ENCODE measurements at regions not wholly inside any gene's neighbourhood (a gene's known extent, or its start where the extent isn't known, plus 50 kb on each side); places are given as distances from the start of the nearest gene placed in this dataset.

- Histone ChIP-seq H2BK20ac (ENCODE audit: low read length) (no peak overlapping the region), H4K20me1 (replicated peaks in 1 of 2; ENCODE audit: control insufficient read depth in 1 of 2, insufficient read depth in 2 of 2, low read length in 2 of 2) (no peaks in the 10 kb centered on the region), H4K8ac (ENCODE audit: extremely low read depth, insufficient read depth, low read length) (no peak overlapping the region), H3K4me2 (ENCODE audit: insufficient read depth in 1 of 2, low read depth in 2 of 2, low read length in 2 of 2) (no peak overlapping the region), H3K79me2 (ENCODE audit: control insufficient read depth in 1 of 2, insufficient read depth in 2 of 2, low read length in 2 of 2) (no peaks in the 10 kb centered on the region), H3K9ac (replicated peaks in 1 of 4; ENCODE audit: extremely low read depth in 1 of 4, low read depth in 3 of 4, low read length in 3 of 4) (no peak overlapping the region), H3K4ac (replicated peaks; ENCODE audit: insufficient read length, low read depth, low read length) (no peak overlapping the region), H3K79me1 (ENCODE audit: low read depth, low read length) (0 out of 2 replicates have a peak, but pooled peaks cover 2% of the 10 kb centered on the region), H2BK120ac (replicated peaks; ENCODE audit: low read depth, low read length) (no peak overlapping the region), H3K4me3 (ENCODE audit: extremely low read depth in 1 of 4, insufficient read depth in 2 of 4, low read depth in 3 of 4, low read length in 4 of 4) (no peak overlapping the region), H2BK5ac (ENCODE audit: low read depth, low read length) (no peak overlapping the region), H3K56ac (replicated peaks; ENCODE audit: insufficient read length, low read depth, low read length) (no peak overlapping the region), H3K23me2 (ENCODE audit: low read depth, low read length) (no peaks in the 10 kb centered on the region), H3K9me3 (ENCODE audit: insufficient read depth in 2 of 2, low read depth in 1 of 2, low read length in 1 of 2) (no peaks in the 10 kb centered on the region), H3K4me1 (replicated peaks in 1 of 4; ENCODE audit: control insufficient read depth in 3 of 4, insufficient read depth in 4 of 4, low read length in 3 of 4) (no peaks in the 10 kb centered on the region), H2BK15ac (ENCODE audit: low read length) (no peak overlapping the region), H3K14ac (ENCODE audit: insufficient read length) (no peak overlapping the region), H4K5ac (ENCODE audit: insufficient read length, low read depth, low read length) (no peak overlapping the region), H3K36me3 (ENCODE audit: control insufficient read depth in 2 of 4, insufficient read depth in 4 of 4, low read length in 3 of 4) (no peaks in the 10 kb centered on the region), H2AK5ac (ENCODE audit: low read depth, low read length) (no peak overlapping the region), H2AFZ (ENCODE audit: low read length) (no peak overlapping the region), H2BK12ac (ENCODE audit: low read depth, low read length) (no peak overlapping the region), H3K27me3 (replicated peaks in 1 of 4; ENCODE audit: control insufficient read depth in 3 of 4, extremely low read depth in 1 of 4, insufficient read depth in 3 of 4, low read length in 3 of 4) (no peaks in the 10 kb centered on the region), H3K27ac (ENCODE audit: low read depth, low read length) (no peak overlapping the region), H3K18ac (ENCODE audit: extremely low read depth, low read length) (no peak overlapping the region), H4K91ac (replicated peaks; ENCODE audit: insufficient read length, low read length) (no peak overlapping the region), H3K23ac (ENCODE audit: insufficient read length) (no peak overlapping the region)
- DNase-seq (ENCODE audit: low read depth in 1 of 2, low spot score in 2 of 2): no peak
- TF ChIP-seq CREB1 (IDR thresholded peaks at IDR 0.05): no peak
- TF ChIP-seq NRF1 (IDR thresholded peaks at IDR 0.05; ENCODE audit: low read depth, low read length): no peak
- TF ChIP-seq, protein P1, sequence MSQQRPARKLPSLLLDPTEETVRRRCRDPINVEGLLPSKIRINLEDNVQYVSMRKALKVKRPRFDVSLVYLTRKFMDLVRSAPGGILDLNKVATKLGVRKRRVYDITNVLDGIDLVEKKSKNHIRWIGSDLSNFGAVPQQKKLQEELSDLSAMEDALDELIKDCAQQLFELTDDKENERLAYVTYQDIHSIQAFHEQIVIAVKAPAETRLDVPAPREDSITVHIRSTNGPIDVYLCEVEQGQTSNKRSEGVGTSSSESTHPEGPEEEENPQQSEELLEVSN (IDR thresholded peaks at IDR 0.05): no peak
- TF ChIP-seq MAFK (IDR thresholded peaks at IDR 0.05; ENCODE audit: low read depth, low read length): peak; percentile 83; the same call in 1 of the 2 replicates
- TF ChIP-seq EGR1 (IDR thresholded peaks at IDR 0.05; ENCODE audit: borderline replicate concordance, low read depth, low read length): no peak
- TF ChIP-seq CBX8 (IDR thresholded peaks at IDR 0.05; ENCODE audit: borderline replicate concordance, low read depth, low read length): no peak
- ChIA-PET POLR2A (ENCODE audit: partially characterized antibody) (no interaction called here), CTCF (ENCODE audit: partially characterized antibody) (no interaction called here)
- FAIRE-seq: no peak
- 97% methylated on average over 4 of the region's 4 CpGs; no CpG with 5 or more reads in 1 of the 2 experiments for WGBS, 2 experiments (ENCODE audit: extremely low coverage in 1 of 2, insufficient coverage in 1 of 2, insufficient read length in 1 of 2, insufficient replicate concordance in 2 of 2, low coverage in 1 of 2, low lambda C conversion rate in 2 of 2, missing lambda C conversion rate in 1 of 2)
Observed at GRCh38 chr5:124537522-124537921, 208.9 kb downstream of the ZNF608 start.

All from H1 (cell line).